Stimulated activated CD4-positive, alpha-beta T cell treated with anti-CD3 and anti-CD28 coated beads, TNF-alpha, amount 100 ng/mL, for 48 hours (primary cell): ENCODE measurements at regions not wholly inside any gene's neighbourhood (a gene's known extent, or its start where the extent isn't known, plus 50 kb on each side); places are given as distances from the start of the nearest gene placed in this dataset.

Experiments used
- DNase-seq, 3 donors: peaks; one replicate each; pipeline ENCODE4 v3.0.0-alpha.2; 2020; ENCODE audit warnings: low read depth in 3 of 3

DNA sequence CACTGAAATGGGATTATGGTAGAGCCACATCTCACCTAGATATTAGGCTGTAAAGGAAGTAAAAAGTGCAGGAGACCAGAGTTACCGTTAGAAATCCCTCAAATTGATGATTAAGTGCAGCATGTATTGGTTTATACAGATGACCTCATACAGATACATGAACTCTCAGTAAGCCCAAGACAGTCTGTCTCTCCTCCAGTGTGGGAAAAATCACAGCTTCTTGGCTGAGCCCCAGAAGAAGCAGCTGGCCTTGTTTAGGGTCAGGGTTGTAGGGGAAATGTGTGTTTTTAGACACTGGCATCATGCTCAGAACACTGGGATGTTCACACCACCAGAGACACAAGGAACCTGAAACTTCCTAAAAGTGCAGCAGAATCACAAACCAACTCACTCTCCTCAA lies 135.9 kb downstream of the KATNIP start:
- no peak for DNase-seq

DNA sequence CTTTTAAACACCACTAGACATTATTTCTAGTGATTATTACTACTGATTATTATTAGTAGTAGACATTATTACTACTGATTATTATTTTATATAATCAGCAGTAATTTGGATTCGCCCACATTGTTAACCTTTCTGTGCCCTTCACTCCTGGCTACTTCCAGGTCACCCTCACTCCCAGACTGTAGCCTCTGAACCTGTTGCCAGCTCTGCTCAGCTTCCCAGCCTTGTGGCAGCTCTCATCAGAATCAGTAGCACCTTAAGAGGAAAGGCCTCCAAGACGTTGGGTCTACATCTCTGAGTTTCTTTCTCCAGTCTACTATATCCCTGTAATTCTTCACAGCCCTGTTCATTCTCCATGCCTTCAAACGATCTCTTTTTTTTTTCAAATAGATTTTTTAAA lies 137.0 kb downstream of the KATNIP start:
- DNase-seq = no peak

DNA sequence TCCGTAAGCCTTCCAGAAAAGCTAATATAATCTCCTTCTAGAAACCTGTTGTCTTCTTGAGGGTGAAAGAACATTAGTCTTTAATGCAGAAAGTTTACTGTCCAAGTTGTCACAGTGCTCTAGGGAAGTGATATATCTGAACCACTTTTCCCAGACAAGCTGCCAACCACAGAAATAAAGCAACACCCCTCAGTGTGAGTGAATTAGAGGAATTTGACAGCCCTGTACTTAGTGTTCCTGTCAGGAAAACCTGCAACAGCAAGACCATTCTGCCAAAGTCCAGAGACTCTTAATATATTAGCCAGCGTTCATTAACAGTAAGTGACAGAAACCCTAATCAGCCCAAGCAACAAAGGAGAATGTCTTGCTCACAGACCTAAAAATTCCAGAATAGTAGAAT lies 137.7 kb downstream of the KATNIP start:
- DNase-seq = no peak

- DNase-seq = no peak
Measured at GRCh38 chr16:27689711-27690110, 139.8 kb downstream of the KATNIP start.

DNA sequence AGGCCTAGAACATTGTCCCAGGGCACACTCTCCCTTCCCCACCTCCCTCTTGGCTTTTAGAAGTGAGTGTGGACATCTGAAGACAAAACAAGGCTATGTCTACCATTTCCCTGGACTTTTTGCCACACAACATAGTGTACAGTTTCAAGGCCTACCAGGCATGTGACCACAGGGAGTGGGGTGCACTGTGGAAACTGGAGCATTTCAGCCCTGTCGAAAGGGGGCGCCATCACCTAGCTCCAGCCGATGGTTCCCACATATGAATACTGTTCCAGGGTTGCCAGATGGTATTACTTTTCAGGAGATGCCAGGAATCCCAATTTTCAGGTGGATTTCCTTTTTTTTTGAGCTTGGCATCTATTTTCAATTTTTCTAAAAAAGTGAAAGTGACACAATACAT lies 140.7 kb downstream of the KATNIP start:
- DNase-seq = peak in 1 of 3 donors; percentile 16

DNA sequence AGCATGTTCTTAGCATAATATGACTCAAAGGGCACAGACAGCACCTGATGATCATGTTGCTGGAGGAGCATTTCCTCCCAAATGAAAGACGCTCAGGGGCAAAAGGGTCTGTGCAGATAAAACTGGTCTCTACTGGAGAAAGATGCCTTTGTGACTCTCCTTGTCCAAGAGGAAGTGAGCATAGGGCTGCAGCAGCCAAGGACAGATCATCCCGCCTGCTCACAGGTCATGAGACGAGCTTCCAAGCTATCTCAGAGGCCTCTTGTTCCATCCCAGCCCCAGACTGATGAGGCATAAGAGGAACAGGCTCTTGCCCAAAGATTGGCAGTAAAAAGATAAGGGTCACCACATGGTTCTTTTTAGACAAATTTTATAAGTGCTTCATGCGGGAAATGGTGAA lies 141.8 kb downstream of the KATNIP start:
- DNase-seq = no peak

DNA sequence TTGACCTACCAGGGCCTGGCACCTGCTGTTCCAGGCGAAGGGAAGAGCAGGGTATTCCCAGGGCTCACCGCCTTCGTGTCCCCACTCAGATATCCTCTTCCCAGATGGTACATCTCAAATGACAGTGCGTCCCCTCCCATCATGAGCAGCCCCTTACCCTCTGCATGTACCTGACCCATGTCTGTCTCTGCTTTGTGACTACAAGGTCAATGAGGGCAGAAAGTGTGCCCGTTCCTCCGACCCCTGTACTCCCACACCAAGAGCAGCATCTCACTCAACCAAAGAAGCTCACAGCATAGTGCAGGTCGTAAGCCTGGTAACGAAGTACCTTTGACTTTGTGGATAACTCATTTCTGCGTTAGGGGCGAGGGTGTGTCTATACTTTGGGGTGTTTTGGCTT lies 142.6 kb downstream of the KATNIP start:
- DNase-seq = no peak

DNA sequence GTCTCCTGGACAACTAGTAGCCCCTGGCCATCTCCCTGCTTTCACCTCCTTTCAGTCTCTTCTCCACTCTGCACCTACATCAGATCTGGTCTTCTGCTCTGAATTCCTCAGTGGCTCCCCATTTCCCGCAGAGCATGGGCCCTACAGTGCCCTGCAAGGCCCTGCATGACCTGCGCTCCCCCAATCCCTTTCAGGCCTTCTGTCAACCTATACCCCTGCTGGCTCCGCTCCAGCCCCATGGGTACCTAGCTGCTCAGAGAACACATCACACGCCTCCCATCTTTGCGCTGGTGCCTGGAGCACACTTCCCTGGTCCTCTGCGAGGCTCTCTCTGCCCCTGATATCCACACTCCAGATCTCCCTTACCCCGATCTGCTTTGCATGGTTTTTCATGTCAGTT lies 145.2 kb downstream of the KATNIP start:
- no peak for DNase-seq

DNA sequence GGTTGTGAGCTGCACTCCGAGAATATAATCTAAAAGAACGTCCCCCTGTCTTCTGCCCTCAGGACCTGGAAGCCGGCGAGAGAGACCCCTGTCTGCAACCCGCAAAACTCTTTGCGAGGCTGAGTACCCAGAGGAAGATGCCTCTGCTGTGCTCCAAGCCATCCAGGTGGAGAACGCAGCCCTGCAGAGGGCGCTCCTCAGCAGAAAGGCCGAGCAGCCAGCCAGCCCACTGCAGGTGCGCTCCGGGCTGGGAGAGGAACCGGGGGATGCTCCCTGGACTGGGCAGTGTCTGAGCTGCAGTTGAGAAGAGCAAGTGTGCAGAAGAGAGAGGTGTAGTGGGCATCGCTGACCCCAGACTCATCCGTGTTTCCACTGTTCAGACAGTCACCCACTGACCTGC lies 148.3 kb downstream of the KATNIP start:
- no peak for DNase-seq

DNA sequence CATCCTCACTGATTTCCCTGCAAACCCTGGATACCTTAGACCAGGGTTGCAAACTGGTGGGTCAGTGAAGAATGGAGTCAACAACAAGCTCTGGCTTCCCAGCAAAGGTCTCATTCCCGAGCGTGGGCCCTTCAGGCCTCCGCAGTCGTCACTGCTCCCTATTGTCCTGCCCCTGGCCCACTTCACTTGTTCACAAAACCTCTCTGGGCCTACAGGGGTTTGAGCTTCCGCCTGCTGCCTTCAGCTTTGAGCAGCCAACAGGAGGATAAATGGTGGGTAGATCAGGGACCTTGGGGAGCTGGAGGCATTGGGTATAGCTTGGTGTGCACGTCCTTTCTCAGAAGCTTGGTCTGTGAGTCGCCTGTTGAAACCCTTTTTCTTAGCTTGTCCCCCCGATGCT lies 148.8 kb downstream of the KATNIP start:
- DNase-seq = no peak

- no peak for DNase-seq
Measured at GRCh38 chr16:27699540-27699939, 149.6 kb downstream of the KATNIP start.

DNA sequence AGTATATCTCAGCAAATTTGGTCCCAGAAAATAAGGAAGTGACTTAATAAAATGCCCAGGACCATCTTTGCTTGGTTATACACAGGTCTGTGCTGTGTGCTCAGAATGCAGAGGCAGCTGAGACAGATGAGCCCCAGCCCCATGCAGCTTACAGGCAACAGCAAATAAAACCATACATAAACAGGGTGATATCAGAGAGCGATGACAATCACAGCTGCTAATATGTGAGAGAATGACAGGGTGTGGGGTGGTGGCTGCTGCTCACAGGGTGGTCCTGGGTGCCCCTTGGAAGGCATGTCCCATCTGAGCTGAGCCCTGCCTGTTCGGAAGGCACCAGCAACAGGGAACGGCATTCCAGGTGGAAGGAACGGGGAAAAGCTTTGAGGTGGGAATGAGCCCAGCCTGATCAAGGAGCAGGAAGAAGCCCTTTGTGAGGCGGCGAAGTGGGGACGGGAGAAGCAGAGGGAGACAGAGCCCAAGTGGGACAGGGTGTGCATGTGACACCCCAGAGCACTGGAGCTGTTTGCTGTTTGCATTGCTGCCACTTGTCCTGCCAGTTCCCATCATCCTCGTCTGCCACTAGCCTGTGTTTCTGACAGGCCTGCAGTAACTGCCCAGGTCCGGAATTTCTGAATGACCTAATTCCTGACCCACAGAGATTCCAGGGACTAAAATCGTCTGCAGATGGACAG lies 150.5 kb downstream of the KATNIP start:
- DNase-seq = no peak

- DNase-seq = no peak
Measured at GRCh38 chr16:27701381-27701780, 151.4 kb downstream of the KATNIP start.

- DNase-seq = no peak
Measured at GRCh38 chr16:27703121-27703520, 153.2 kb downstream of the KATNIP start.

- DNase-seq = no peak
Measured at GRCh38 chr16:27703545-27703944, 153.6 kb downstream of the KATNIP start.

- no peak for DNase-seq
Measured at GRCh38 chr16:27704252-27704651, 154.3 kb downstream of the KATNIP start.

- DNase-seq = no peak
Measured at GRCh38 chr16:27706156-27706865, 156.4 kb downstream of the KATNIP start.

GRCh38 chr16:27706866-27707685 lies 157.1 kb downstream of the KATNIP start:
- no peak for DNase-seq

DNA sequence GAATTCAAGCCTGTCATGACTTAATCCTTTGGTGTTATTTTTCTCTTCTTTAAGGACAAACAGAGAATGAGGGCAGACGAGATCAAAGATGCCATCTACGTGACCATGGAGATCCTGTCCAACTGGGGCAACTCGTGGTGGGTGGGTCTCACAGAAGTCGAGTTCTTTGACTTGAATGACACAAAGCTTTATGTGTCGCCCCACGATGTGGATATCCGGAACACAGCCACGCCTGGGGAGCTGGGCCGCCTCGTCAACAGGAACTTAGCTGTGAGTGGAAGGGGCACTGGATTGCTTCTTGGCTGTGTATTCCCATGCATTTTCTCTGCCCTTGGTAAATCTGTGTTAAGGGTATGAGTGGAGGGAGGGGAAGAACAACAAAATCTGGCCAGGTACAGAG lies 158.7 kb downstream of the KATNIP start:
- no peak for DNase-seq

DNA sequence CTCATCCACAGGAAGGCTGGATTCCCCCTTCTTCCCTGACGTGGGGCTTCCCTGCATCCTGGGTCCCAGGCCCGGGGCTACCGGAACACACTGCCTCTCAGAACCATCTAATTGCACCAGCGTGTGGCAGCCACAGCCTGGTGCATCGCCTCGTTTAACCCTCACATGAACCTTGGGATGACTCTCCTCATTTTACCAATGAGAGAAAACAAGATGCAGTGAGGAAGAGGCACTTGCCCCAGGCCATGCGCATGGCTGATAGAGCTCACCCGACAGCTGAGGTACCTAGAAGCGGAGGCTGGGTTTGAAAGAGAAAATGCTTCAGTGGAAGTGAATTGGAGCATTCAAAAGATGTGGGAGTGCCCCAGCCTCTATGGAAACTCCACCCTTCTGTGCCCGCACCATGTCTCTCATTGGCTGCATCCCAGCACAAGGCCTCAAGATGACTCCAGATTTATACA lies 162.3 kb downstream of the KATNIP start:
- DNase-seq = no peak

- DNase-seq = no peak
Measured at GRCh38 chr16:27717726-27718125, 167.8 kb downstream of the KATNIP start.

GRCh38 chr16:27718201-27719105 lies 168.5 kb downstream of the KATNIP start:
- DNase-seq = no peak
